Vagina (tissue), 2 donors: ENCODE measurements at regions not wholly inside any gene's neighbourhood (a gene's known extent, or its start where the extent isn't known, plus 50 kb on each side); places are given as distances from the start of the nearest gene placed in this dataset.

Source experiments
- DNase-seq, 2 donors: peaks; one replicate each; pipeline ENCODE4 v3.0.0-alpha.2; 2017; ENCODE audit errors: extremely low spot score in 2 of 2
- H3K27ac ChIP-seq: fragments of 200-600 bp; sonication (generic); one replicate; pipeline ENCODE4 v1.5.1; 2019
- H3K27me3 ChIP-seq: fragments of 200-600 bp; sonication (generic); one replicate; pipeline ENCODE4 v1.5.1; 2019
- H3K36me3 ChIP-seq, 2 donors: fragments of 200-600 bp; sonication (generic); one replicate each; pipeline ENCODE4 v1.5.1; 2017 to 2019
- H3K4me1 ChIP-seq: fragments of 200-600 bp; sonication (generic); one replicate; pipeline ENCODE4 v1.5.1; 2019
- H3K4me3 ChIP-seq, 2 donors: fragments of 200-600 bp; sonication (generic); 1 replicate in 1 of 2; 2 replicates in 1 of 2; pipeline ENCODE4 v1.5.1; 2016 to 2019
- H3K9me3 ChIP-seq: fragments of 200-600 bp; sonication (generic); one replicate; pipeline ENCODE4 v1.5.1; 2019
- CTCF ChIP-seq, 3 experiments: fragments of 450-650 bp in 2 of 3; fragments of 200-600 bp in 1 of 3; sonication (generic) in 1 of 3; IDR thresholded peaks; one replicate each; pipeline ENCODE4 v1.5.1; 2017 to 2019; ENCODE audit warnings: antibody characterized with exemption in 3 of 3, mild to moderate bottlenecking in 2 of 3, moderate library complexity in 2 of 3
- POLR2A ChIP-seq, 2 donors: fragments of 450-650 bp; IDR thresholded peaks; one replicate each; pipeline ENCODE4 v1.6.1; 2017; ENCODE audit warnings: antibody characterized with exemption in 2 of 2, mild to moderate bottlenecking in 2 of 2, moderate library complexity in 2 of 2
- POLR2AphosphoS5 ChIP-seq, 2 donors: sonication (generic); formaldehyde crosslinking; IDR thresholded peaks; one replicate each; pipeline ENCODE4 v1.9.0; 2017; ENCODE audit warnings: antibody characterized with exemption in 2 of 2, mild to moderate bottlenecking in 2 of 2, low read depth in 1 of 2; ENCODE audit not compliant: insufficient read depth in 1 of 2
- intact Hi-C: fragments of 100-400 bp; cut with DNase I; formaldehyde crosslinking; loops from one replicate; pipeline ENCODE4 v1.15.1; 2023

GRCh38 chr16:25390761-25391160 is 133.1 kb upstream of the ZKSCAN2 start:
- Histone ChIP-seq H3K27me3 (no peaks in the 10 kb centered on the region), H3K36me3 (no peaks in the 10 kb centered on the region), H3K27ac (no peak overlapping the region), H3K4me3 (no peak overlapping the region), H3K9me3 (peaks cover 3% of the 10 kb centered on the region), H3K4me1 (no peaks in the 10 kb centered on the region)
- DNase-seq: no peak
- no peak for TF ChIP-seq POLR2A (IDR thresholded peaks at IDR 0.05)
- TF ChIP-seq POLR2AphosphoS5 (IDR thresholded peaks at IDR 0.05; ENCODE audit: insufficient read depth in 1 of 2, low read depth in 1 of 2): no peak
- no peak for TF ChIP-seq CTCF (IDR thresholded peaks at IDR 0.05)
- intact Hi-C loops: no loop called here

DNA sequence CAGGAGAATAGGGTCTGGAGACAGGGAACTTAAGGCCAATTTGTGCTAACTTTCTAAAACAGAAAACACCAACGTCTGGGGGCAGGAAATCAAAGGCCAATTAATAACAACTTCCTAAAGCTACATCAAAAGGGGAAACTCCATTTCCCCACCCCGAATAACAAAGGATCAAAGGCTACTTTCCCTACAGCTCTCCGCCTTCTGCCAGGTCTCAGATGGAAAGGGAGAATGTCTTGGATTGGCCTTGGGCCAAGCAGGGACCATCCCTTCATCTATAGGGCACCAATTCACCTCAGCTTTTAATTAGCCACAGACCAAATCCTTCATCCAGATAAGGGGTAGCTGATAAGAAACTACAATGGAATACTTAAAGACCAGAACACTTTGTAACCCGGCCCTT is 116.9 kb upstream of the ZKSCAN2 start:
- DNase-seq: no peak
- H3K27me3 ChIP-seq: no peaks in the 10 kb centered on the region
- intact Hi-C loops: no loop called here
- TF ChIP-seq POLR2A (IDR thresholded peaks at IDR 0.05) (no peak), POLR2AphosphoS5 (IDR thresholded peaks at IDR 0.05; ENCODE audit: insufficient read depth in 1 of 2, low read depth in 1 of 2) (no peak), CTCF (IDR thresholded peaks at IDR 0.05) (no peak)
- H3K27ac ChIP-seq: no peak overlapping the region
- H3K9me3 ChIP-seq: no peaks in the 10 kb centered on the region
- H3K36me3 ChIP-seq: no peaks in the 10 kb centered on the region
- no peak overlapping the region for H3K4me3 ChIP-seq
- H3K4me1 ChIP-seq: no peaks in the 10 kb centered on the region

DNA sequence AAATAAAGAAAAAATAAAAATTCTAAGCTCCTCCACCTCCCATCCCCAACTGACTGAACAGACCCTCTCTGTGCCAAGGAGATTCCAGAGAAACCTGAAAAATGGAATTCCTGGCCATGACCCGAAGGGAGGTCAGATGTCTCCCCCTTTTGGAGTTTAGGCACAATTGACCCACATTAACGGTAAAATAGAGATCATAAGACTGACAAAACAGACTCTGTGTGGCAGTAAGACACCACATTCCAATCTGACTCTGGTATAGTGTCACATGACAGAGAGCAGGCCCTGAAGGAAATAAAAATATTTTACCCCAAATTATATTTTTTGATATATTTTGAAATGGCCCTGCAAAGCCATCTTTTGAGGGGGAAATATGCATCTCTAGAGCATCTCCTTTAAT is 115.1 kb upstream of the ZKSCAN2 start:
- H3K4me3 ChIP-seq: no peak overlapping the region
- no peaks in the 10 kb centered on the region for H3K4me1 ChIP-seq
- H3K27ac ChIP-seq: no peak overlapping the region
- H3K27me3 ChIP-seq: no peaks in the 10 kb centered on the region
- H3K9me3 ChIP-seq: no peaks in the 10 kb centered on the region
- H3K36me3 ChIP-seq: no peaks in the 10 kb centered on the region
- intact Hi-C loops: no loop called here
- no peak for DNase-seq
- no peak for TF ChIP-seq CTCF (IDR thresholded peaks at IDR 0.05)
- TF ChIP-seq POLR2A (IDR thresholded peaks at IDR 0.05): no peak
- no peak for TF ChIP-seq POLR2AphosphoS5 (IDR thresholded peaks at IDR 0.05; ENCODE audit: insufficient read depth in 1 of 2, low read depth in 1 of 2)

DNA sequence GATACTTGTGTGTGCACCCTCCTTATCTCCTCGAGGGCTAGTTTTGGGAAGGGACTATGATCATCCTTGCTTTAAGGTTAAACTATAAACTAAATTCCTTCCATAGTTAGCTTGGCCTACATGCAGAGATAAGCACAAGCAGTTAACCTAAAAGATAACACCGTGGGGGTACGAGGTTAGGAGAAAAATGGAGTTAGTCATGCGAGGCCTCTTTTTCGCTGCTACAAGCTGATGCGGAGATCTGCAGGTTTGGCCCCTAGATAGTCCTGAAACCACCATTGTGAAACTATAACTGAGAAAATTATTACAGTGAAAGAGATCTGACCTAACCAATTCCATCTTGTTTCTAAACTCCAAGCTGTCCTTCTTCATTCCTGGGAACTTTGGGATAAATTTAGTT is 113.7 kb upstream of the ZKSCAN2 start:
- Histone ChIP-seq H3K27ac (no peak overlapping the region), H3K27me3 (no peaks in the 10 kb centered on the region), H3K4me3 (no peak overlapping the region), H3K9me3 (no peaks in the 10 kb centered on the region), H3K4me1 (no peaks in the 10 kb centered on the region), H3K36me3 (no peaks in the 10 kb centered on the region)
- intact Hi-C loops: no loop called here
- DNase-seq: no peak
- no peak for TF ChIP-seq POLR2A (IDR thresholded peaks at IDR 0.05)
- no peak for TF ChIP-seq CTCF (IDR thresholded peaks at IDR 0.05)
- TF ChIP-seq POLR2AphosphoS5 (IDR thresholded peaks at IDR 0.05; ENCODE audit: insufficient read depth in 1 of 2, low read depth in 1 of 2): no peak

- no peak overlapping the region for H3K4me3 ChIP-seq
- intact Hi-C loops: no loop called here
- H3K9me3 ChIP-seq: no peaks in the 10 kb centered on the region
- TF ChIP-seq CTCF (IDR thresholded peaks at IDR 0.05): no peak
- no peak for TF ChIP-seq POLR2AphosphoS5 (IDR thresholded peaks at IDR 0.05; ENCODE audit: insufficient read depth in 1 of 2, low read depth in 1 of 2)
- TF ChIP-seq POLR2A (IDR thresholded peaks at IDR 0.05): no peak
- no peak for DNase-seq
- H3K36me3 ChIP-seq: no peaks in the 10 kb centered on the region
- no peaks in the 10 kb centered on the region for H3K27me3 ChIP-seq
- no peaks in the 10 kb centered on the region for H3K4me1 ChIP-seq
- H3K27ac ChIP-seq: no peak overlapping the region
Observed at GRCh38 chr16:25370541-25370940, 112.9 kb upstream of the ZKSCAN2 start.
